Heart left ventricle (tissue), 13 donors: ENCODE measurements at regions not wholly inside any gene's neighbourhood (a gene's known extent, or its start where the extent isn't known, plus 50 kb on each side); places are given as distances from the start of the nearest gene placed in this dataset.

Source experiments
- POLR2A ChIP-seq, 2 donors: fragments of 450-650 bp; IDR thresholded peaks; one replicate each; pipeline ENCODE4 v1.6.1; 2017; ENCODE audit warnings: antibody characterized with exemption in 2 of 2, mild to moderate bottlenecking in 2 of 2, moderate library complexity in 2 of 2
- TF ChIP-seq, protein P1 (sequence below), 12 donors: fragments of 200-600 bp; sonication (generic) in 4 of 12; IDR thresholded peaks; one replicate each; pipeline versions ENCODE4 v1.5.0 to v1.8.0; 2018 to 2022; ENCODE audit warnings: antibody characterized with exemption in 12 of 12, mild to moderate bottlenecking in 5 of 12
- donor health status: ischemic (EF 13 %, LVEDD 7.1; RV severe dilation, severe dysfunction).
- donor health status: DM: no; HTN: yes; CAD: no.
- donor health status: DM: no; HTN: no; CAD: no.
- donor health status: ischemic (EF 25% LVEDD 6.9; RV normal size, moderate dysfunction).
- donor health status: ischemic (EF 25% LVEDD 5.7; RV mildly dilated, moderate dysfunction).
- donor health status: ischemic (EF 35%, LVEDD 5.7; RV mildly dilated, moderate dysfunction).
- donor health status: nonischemic (EF 11% LVEDD 7.7; RV severe dilation, severe dysfunction).
- donor health status: DM: yes; HTN: yes; CAD: no.
- donor health status: PGD.
- donor health status: ischemic (EF 29% LVEDD 5.4; RV normal size, mild dysfunction).
- donor health status: nonischemic (EF 23%, LVEDD 6.1; RV moderate dilation, normal function).

DNA sequence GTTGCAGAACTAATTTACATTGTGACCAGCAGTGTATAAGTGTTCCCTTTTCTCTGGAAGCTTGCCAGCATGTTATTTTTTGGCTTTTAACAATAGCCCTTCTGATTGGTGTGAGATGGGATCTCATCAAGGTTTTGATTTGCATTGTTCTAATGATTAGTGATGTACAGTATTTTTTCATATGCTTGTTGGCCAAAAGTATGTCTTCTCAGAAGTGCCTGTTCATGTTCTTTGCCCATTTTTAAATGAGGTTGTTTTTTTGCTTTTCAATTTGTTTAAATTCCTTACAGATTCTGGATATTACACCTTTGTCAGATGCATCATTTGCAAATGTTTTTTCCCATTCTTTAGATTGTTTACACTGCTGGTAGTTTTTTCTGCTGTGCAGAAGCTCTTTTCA is 627.0 kb upstream of the CNTNAP2 start:
- TF ChIP-seq, protein P1, sequence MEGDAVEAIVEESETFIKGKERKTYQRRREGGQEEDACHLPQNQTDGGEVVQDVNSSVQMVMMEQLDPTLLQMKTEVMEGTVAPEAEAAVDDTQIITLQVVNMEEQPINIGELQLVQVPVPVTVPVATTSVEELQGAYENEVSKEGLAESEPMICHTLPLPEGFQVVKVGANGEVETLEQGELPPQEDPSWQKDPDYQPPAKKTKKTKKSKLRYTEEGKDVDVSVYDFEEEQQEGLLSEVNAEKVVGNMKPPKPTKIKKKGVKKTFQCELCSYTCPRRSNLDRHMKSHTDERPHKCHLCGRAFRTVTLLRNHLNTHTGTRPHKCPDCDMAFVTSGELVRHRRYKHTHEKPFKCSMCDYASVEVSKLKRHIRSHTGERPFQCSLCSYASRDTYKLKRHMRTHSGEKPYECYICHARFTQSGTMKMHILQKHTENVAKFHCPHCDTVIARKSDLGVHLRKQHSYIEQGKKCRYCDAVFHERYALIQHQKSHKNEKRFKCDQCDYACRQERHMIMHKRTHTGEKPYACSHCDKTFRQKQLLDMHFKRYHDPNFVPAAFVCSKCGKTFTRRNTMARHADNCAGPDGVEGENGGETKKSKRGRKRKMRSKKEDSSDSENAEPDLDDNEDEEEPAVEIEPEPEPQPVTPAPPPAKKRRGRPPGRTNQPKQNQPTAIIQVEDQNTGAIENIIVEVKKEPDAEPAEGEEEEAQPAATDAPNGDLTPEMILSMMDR (IDR thresholded peaks at IDR 0.05), result no peak
- no peak for TF ChIP-seq POLR2A (IDR thresholded peaks at IDR 0.05)
